Endothelial cell (in vitro differentiated cells): ENCODE measurements at regions not wholly inside any gene's neighbourhood (a gene's known extent, or its start where the extent isn't known, plus 50 kb on each side); places are given as distances from the start of the nearest gene placed in this dataset.

Experiments
- DNase-seq: peaks from one replicate; pipeline ENCODE4 v3.0.0; 2021; ENCODE audit warnings: low spot score
- H3K27ac Mint-ChIP-seq: one replicate; pipeline ENCODE4 v1.8.0; 2021; ENCODE audit warnings: mixed read lengths, inconsistent platforms; ENCODE audit not compliant: unreplicated experiment
- H3K27me3 Mint-ChIP-seq: one replicate; pipeline ENCODE4 v1.8.0; 2021; ENCODE audit warnings: mild to moderate bottlenecking, moderate library complexity, mixed read lengths, inconsistent platforms; ENCODE audit not compliant: unreplicated experiment
- H3K36me3 Mint-ChIP-seq: one replicate; pipeline ENCODE4 v1.8.0; 2021; ENCODE audit warnings: mild to moderate bottlenecking, low read depth, mixed read lengths, inconsistent platforms; ENCODE audit not compliant: unreplicated experiment
- H3K4me1 Mint-ChIP-seq: one replicate; pipeline ENCODE4 v1.8.0; 2021; ENCODE audit warnings: mild to moderate bottlenecking, mixed read lengths, inconsistent platforms; ENCODE audit not compliant: unreplicated experiment
- H3K4me3 Mint-ChIP-seq: one replicate; pipeline ENCODE4 v1.8.0; 2021; ENCODE audit warnings: mild to moderate bottlenecking, mixed read lengths, inconsistent platforms; ENCODE audit not compliant: unreplicated experiment
- H3K9me3 Mint-ChIP-seq: one replicate; pipeline ENCODE4 v1.8.0; 2021; ENCODE audit warnings: mixed read lengths, inconsistent platforms; ENCODE audit not compliant: unreplicated experiment
- TF ChIP-seq, protein P1 (sequence below): fragments of 200-600 bp; sonication (generic); IDR thresholded peaks from one replicate; pipeline ENCODE4 v1.5.0; 2021; ENCODE audit warnings: antibody characterized with exemption; ENCODE audit not compliant: unreplicated experiment

DNA sequence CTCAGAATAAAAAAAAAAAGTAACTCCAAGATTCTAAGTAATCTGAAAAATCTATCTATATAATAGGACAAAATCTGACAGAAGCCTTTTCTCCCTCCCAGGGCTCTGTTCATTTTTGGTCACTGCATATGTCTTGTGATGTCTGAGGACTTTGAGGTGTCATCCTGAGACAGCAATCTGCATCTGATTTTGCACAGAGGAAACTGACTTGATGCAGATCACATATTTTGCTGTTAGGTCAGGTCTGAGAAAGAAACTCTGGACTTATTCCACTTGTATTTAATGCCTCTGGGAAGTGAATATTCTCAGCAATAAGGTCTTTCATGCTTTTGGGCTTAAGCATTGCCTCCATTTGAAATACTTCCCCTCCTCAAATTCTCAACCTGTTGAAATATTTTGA lies 295.2 kb upstream of the THBS1 start:
- Mint-ChIP-seq H3K9me3 (no peaks in the 10 kb centered on the region), H3K4me1 (peaks cover 8% of the 10 kb centered on the region), H3K27ac (no peak overlapping the region), H3K27me3 (no peaks in the 10 kb centered on the region), H3K4me3 (no peak overlapping the region), H3K36me3 (no peaks in the 10 kb centered on the region)
- TF ChIP-seq, protein P1, sequence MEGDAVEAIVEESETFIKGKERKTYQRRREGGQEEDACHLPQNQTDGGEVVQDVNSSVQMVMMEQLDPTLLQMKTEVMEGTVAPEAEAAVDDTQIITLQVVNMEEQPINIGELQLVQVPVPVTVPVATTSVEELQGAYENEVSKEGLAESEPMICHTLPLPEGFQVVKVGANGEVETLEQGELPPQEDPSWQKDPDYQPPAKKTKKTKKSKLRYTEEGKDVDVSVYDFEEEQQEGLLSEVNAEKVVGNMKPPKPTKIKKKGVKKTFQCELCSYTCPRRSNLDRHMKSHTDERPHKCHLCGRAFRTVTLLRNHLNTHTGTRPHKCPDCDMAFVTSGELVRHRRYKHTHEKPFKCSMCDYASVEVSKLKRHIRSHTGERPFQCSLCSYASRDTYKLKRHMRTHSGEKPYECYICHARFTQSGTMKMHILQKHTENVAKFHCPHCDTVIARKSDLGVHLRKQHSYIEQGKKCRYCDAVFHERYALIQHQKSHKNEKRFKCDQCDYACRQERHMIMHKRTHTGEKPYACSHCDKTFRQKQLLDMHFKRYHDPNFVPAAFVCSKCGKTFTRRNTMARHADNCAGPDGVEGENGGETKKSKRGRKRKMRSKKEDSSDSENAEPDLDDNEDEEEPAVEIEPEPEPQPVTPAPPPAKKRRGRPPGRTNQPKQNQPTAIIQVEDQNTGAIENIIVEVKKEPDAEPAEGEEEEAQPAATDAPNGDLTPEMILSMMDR: no peak
- DNase-seq: no peak

DNA sequence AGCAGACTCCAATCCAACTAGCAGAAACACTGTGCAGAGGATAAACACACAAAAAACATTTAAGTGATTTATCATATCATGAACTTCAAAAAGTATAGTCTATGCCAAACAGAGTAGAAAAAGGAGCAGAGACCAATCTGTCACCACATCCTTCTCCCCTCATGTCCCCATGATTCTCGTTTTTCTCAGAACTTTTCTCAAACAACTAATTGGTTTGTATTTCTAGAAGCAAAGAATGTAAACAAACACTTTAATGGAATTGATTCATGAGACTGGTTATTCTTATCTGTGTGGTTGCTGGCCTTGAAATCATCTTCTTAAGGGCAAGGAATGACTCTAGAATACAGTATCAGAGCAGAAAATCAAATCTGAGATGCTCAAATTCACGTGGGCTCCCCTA lies 294.2 kb upstream of the THBS1 start:
- no peak overlapping the region for H3K4me3 Mint-ChIP-seq
- no peaks in the 10 kb centered on the region for H3K36me3 Mint-ChIP-seq
- H3K27me3 Mint-ChIP-seq: no peaks in the 10 kb centered on the region
- H3K4me1 Mint-ChIP-seq: peaks cover 8% of the 10 kb centered on the region
- DNase-seq: no peak
- no peak overlapping the region for H3K27ac Mint-ChIP-seq
- TF ChIP-seq, protein P1: no peak
- no peaks in the 10 kb centered on the region for H3K9me3 Mint-ChIP-seq

DNA sequence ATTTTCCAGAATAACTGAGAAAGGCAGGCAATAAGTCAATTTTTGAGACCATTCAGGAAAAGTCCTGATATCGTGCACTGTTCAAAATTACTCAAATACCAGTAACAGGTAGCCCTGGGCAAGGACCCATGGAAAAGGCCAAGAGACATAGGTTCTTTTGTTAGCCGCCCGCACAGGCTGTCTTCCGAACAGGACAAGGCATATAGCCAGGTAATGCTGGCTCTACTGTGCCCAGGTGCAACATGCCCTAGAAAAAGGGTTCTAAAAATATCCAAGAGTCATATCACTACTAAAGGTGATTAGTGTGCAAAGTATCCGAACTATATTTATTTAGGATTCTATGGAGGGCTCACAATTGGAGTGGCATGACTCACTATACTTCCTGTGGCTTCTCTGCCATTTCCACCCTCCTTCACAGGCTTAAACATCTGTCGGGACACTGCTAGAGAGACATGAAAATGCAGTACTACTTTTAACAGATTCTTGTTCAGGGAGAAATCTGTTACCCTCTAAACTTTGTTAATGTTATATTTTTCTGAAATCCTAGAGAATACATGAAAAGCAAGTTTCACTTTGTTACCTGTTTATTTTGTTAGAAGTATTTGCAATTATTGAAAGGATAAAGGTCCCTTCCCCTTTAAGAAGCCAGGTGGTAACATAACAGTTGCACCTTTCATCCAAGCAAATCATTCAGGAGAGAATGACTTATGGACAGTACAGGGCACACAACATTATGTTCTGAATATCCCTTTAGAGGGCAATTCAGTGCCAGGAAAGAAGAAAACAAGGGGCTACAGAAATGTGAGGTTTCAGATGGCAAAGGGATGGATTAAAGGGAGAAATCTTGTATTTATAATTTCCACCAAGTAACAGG lies 293.3 kb upstream of the THBS1 start:
- no peak for DNase-seq
- no peaks in the 10 kb centered on the region for H3K9me3 Mint-ChIP-seq

DNA sequence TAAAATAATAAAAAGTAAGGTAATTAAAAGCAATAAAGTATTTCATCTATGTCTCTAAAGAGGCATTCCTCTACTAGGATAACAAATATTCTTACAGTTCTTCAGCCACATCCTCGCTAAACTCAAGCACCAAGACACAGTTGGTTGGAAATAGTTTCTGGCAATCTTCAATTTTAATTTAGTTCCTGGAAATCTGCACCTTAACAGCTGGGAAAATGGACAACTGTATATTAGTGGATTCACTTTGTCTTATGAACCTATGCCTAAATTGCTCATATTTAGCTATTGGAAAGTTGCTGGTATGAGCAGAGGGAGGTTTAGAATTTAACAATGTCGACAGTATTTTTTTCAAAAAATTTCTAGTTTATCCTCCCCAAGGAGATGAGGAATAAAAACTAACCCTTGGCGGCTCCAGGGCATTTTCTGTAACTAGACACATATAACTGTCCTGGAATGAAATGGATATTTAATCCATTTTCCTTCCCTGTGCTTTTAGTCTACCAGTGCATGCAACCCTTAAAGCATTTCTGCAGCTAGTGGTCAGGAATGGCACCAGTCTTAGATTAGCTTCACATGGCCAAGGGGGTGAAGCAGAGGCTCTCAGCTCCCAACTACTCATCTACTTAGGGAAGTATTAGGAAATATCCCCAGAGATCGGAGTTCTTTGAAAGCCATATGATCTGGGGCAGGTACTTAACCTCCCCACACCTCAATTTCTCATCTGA lies 290.0 kb upstream of the THBS1 start:
- H3K4me1 Mint-ChIP-seq: peaks cover 8% of the 10 kb centered on the region
- no peak overlapping the region for H3K27ac Mint-ChIP-seq
- no peak for DNase-seq
- no peak overlapping the region for H3K4me3 Mint-ChIP-seq
- no peaks in the 10 kb centered on the region for H3K9me3 Mint-ChIP-seq
- H3K36me3 Mint-ChIP-seq: no peaks in the 10 kb centered on the region
- H3K27me3 Mint-ChIP-seq: no peaks in the 10 kb centered on the region
- TF ChIP-seq, protein P1: no peak

More for the DNA sequence above, 293.3 kb upstream of the THBS1 start:
- H3K36me3 Mint-ChIP-seq: no peaks in the 10 kb centered on the region
- H3K4me3 Mint-ChIP-seq: no peak overlapping the region
- no peaks in the 10 kb centered on the region for H3K27me3 Mint-ChIP-seq
- TF ChIP-seq, protein P1: no peak
- peaks cover 8% of the 10 kb centered on the region for H3K4me1 Mint-ChIP-seq
- H3K27ac Mint-ChIP-seq: no peak overlapping the region

DNA sequence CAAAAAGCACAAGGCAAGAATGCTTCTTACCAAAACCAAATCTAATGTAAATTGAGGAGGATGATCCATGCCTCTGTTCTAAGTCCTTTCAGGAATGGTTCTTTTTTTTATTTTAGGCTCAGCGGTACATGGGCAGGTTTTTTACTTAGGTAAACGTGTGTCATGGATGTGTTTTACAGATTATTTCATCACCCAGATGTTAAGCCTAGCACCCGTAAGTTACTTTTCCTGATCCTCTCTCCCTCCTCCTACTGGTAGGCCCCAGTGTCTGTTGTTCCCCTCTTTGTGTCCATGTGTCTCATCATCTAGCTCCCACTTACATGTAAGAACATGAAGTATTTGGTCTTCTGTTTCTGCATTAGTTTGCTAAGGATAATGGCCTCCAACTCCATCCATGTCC lies 289.2 kb upstream of the THBS1 start:
- no peak for DNase-seq
- H3K4me1 Mint-ChIP-seq: peaks cover 8% of the 10 kb centered on the region
- H3K9me3 Mint-ChIP-seq: no peaks in the 10 kb centered on the region
- H3K4me3 Mint-ChIP-seq: no peak overlapping the region
- no peak overlapping the region for H3K27ac Mint-ChIP-seq
- H3K27me3 Mint-ChIP-seq: no peaks in the 10 kb centered on the region
- H3K36me3 Mint-ChIP-seq: no peaks in the 10 kb centered on the region
- TF ChIP-seq, protein P1: no peak
